Adrenal gland (tissue), 9 donors: ENCODE measurements at regions not wholly inside any gene's neighbourhood (a gene's known extent, or its start where the extent isn't known, plus 50 kb on each side); places are given as distances from the start of the nearest gene placed in this dataset.

Source experiments
- DNase-seq, 7 donors: peaks; one replicate each; pipeline ENCODE4 v3.0.0-alpha.2; 2019 to 2020
- H3K27ac ChIP-seq, 5 donors: fragments of 200-600 bp; sonication (generic) in 4 of 5; 1 replicate in 3 of 5; 2 replicates in 2 of 5; pipeline versions ENCODE4 v1.5.1 to v1.8.0; 2016 to 2020; ENCODE audit warnings: mild to moderate bottlenecking in 1 of 5
- H3K27me3 ChIP-seq: fragments of 200-600 bp; 2 replicates; pipeline ENCODE4 v1.8.0; 2021
- H3K36me3 ChIP-seq, 2 donors: fragments of 200-600 bp; replicated peaks in 1 of 2; 1 replicate in 1 of 2; 2 replicates in 1 of 2; pipeline versions ENCODE4 v1.5.1 to v1.8.0; 2018 to 2022
- H3K4me1 ChIP-seq, 2 donors: fragments of 200-600 bp; replicated peaks in 1 of 2; 1 replicate in 1 of 2; 2 replicates in 1 of 2; pipeline versions ENCODE4 v1.5.1 to v1.8.0; 2018 to 2021
- H3K4me3 ChIP-seq, 4 donors: fragments of 200-600 bp; sonication (generic) in 3 of 4; one replicate each; pipeline ENCODE4 v1.5.1; 2016 to 2018
- H3K9me3 ChIP-seq, 3 donors: fragments of 200-600 bp; sonication (generic) in 1 of 3; replicated peaks in 1 of 3; 1 replicate in 2 of 3; 2 replicates in 1 of 3; pipeline versions ENCODE4 v1.5.1 to v1.8.0; 2016 to 2021
- POLR2A ChIP-seq, 2 donors: fragments of 450-650 bp; IDR thresholded peaks; one replicate each; pipeline ENCODE4 v1.6.1; 2017; ENCODE audit warnings: antibody characterized with exemption in 2 of 2, mild to moderate bottlenecking in 2 of 2, moderate library complexity in 1 of 2
- WGBS, 4 donors: extraction: QIAGEN DNeasy Blood & Tissue Kit in 2 of 4; methylation state at CpG; one replicate each; pipeline versions ENCODE4 v1.1.5 to v1.1.7; 2013 to 2017; 5-methylcytosine and 5-hydroxymethylcytosine counted together
- intact Hi-C, 2 donors: fragments of 100-400 bp; cut with DNase I; formaldehyde crosslinking; loops; one replicate each; pipeline versions ENCODE4 v1.14.1 to v1.15.0; 2022 to 2023
- TF ChIP-seq, protein P1 (sequence below), 6 experiments: fragments of 450-650 bp in 4 of 6; fragments of 200-600 bp in 2 of 6; sonication (generic) in 1 of 6; IDR thresholded peaks; 1 replicate in 5 of 6; 2 replicates in 1 of 6; pipeline versions ENCODE4 v1.5.1 to v1.8.0; 2016 to 2021; ENCODE audit warnings: antibody characterized with exemption in 6 of 6, mild to moderate bottlenecking in 2 of 6, moderate library complexity in 1 of 6
- donor health status: healthy with polysubstance abuse.
- donor health status: Bipolar disorder and iron deficiency.
- donor health status: DM: yes; HTN: yes; CAD: no.
- donor health status: DM: no; HTN: no; CAD: no.
- donor health status: DM: no; HTN: no; CAD: no.

- Histone ChIP-seq H3K27ac (no peak overlapping the region), H3K36me3 (no peaks in the 10 kb centered on the region), H3K4me3 (no peak overlapping the region), H3K9me3 (no peaks in the 10 kb centered on the region), H3K4me1 (no peaks in the 10 kb centered on the region), H3K27me3 (no peaks in the 10 kb centered on the region)
- WGBS, 4 donors: 72 to 82% (median 79%) methylated on average over 3 of the region's 3 CpGs
- intact Hi-C loops: no loop called here
- TF ChIP-seq POLR2A (IDR thresholded peaks at IDR 0.05): no peak
- TF ChIP-seq, protein P1, sequence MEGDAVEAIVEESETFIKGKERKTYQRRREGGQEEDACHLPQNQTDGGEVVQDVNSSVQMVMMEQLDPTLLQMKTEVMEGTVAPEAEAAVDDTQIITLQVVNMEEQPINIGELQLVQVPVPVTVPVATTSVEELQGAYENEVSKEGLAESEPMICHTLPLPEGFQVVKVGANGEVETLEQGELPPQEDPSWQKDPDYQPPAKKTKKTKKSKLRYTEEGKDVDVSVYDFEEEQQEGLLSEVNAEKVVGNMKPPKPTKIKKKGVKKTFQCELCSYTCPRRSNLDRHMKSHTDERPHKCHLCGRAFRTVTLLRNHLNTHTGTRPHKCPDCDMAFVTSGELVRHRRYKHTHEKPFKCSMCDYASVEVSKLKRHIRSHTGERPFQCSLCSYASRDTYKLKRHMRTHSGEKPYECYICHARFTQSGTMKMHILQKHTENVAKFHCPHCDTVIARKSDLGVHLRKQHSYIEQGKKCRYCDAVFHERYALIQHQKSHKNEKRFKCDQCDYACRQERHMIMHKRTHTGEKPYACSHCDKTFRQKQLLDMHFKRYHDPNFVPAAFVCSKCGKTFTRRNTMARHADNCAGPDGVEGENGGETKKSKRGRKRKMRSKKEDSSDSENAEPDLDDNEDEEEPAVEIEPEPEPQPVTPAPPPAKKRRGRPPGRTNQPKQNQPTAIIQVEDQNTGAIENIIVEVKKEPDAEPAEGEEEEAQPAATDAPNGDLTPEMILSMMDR (IDR thresholded peaks at IDR 0.05): no peak
- no peak for DNase-seq
Observed at GRCh38 chr13:78227709-78228108, 309.1 kb upstream of the EDNRB start.

DNA sequence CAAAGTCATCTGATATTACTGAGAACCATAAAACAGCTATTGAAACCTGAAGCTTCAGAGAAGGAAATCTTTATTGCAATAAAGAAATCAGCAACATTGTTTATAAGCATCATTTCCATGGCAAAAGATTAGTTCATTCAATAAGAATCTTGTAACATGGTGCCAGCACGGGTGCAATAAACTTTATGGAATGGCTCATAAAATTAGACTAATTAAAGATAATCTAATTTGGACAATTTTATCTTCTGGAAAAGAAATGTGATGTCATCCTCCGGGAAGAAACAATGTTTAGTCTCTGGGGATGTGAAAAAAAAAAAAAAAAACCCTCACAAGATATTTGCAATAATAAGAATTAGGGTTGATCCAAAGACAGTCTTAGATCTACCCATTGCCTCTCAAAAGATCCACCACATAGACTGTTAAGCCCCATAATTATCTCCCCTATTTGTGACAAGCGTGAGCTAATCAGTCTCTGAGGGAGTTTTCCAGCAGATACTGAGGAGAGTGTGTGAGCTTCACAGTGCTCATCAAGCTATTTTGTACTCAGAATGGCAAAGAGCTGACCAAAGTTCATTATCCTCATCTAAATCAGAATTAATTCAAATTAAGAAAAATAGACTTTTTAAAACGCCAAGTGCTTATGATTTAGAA lies 297.0 kb upstream of the EDNRB start:
- Histone ChIP-seq H3K4me3 (no peak overlapping the region), H3K9me3 (no peaks in the 10 kb centered on the region), H3K36me3 (no peaks in the 10 kb centered on the region), H3K4me1 (no peaks in the 10 kb centered on the region), H3K27ac (no peak overlapping the region), H3K27me3 (no peaks in the 10 kb centered on the region)
- 62 to 73% (median 66%) methylated on average over 4 of the region's 4 CpGs for WGBS, 4 donors
- no peak for DNase-seq
- TF ChIP-seq, protein P1 (IDR thresholded peaks at IDR 0.05): no peak
- TF ChIP-seq POLR2A (IDR thresholded peaks at IDR 0.05): no peak
- intact Hi-C loops: no loop called here

- TF ChIP-seq POLR2A (IDR thresholded peaks at IDR 0.05): no peak
- TF ChIP-seq, protein P1 (IDR thresholded peaks at IDR 0.05): no peak
- intact Hi-C loops: no loop called here
- Histone ChIP-seq H3K36me3 (no peaks in the 10 kb centered on the region), H3K27me3 (no peaks in the 10 kb centered on the region), H3K4me1 (no peaks in the 10 kb centered on the region), H3K9me3 (no peaks in the 10 kb centered on the region), H3K4me3 (no peak overlapping the region), H3K27ac (no peak overlapping the region)
- no peak for DNase-seq
- WGBS, 4 donors: 57 to 74% (median 65%) methylated on average over 3 of the region's 3 CpGs
Observed at GRCh38 chr13:78201411-78201810, 282.8 kb upstream of the EDNRB start.

- Histone ChIP-seq H3K4me1 (no peaks in the 10 kb centered on the region), H3K9me3 (no peaks in the 10 kb centered on the region), H3K36me3 (no peaks in the 10 kb centered on the region), H3K4me3 (no peak overlapping the region), H3K27me3 (no peaks in the 10 kb centered on the region), H3K27ac (no peak overlapping the region)
- TF ChIP-seq POLR2A (IDR thresholded peaks at IDR 0.05): no peak
- TF ChIP-seq, protein P1 (IDR thresholded peaks at IDR 0.05): no peak
- DNase-seq: no peak
- intact Hi-C loops: no loop called here
- 44 to 58% (median 50%) methylated on average over 3 of the region's 3 CpGs for WGBS, 4 donors
Observed at GRCh38 chr13:78198821-78199220, 280.2 kb upstream of the EDNRB start.
